ENCODE measurements at regions not wholly inside any gene's neighbourhood (a gene's known extent, or its start where the extent isn't known, plus 50 kb on each side); places are given as distances from the start of the nearest gene placed in this dataset.

GRCh38 chr10:2108496-2108895 is 371.2 kb upstream of the ADARB2 start:
- no peak for TF ChIP-seq CTCF (conservative IDR thresholded peaks at IDR 0.05; ENCODE audit: low read length)
- TF ChIP-seq EZH2phosphoT487 (IDR thresholded peaks at IDR 0.05; ENCODE audit: borderline replicate concordance, low read depth, low read length) = no peak
